SK-N-SH treated with all-trans-retinoic acid at 6 μM for 48 hours (cell line): ENCODE measurements at regions not wholly inside any gene's neighbourhood (a gene's known extent, or its start where the extent isn't known, plus 50 kb on each side); places are given as distances from the start of the nearest gene placed in this dataset.

Experiments used
- ATAC-seq: fragments of 200-7000 bp; cut with Tn5 transposase; 3 replicates; pipeline ENCODE4 v1.9.1; 2020; ENCODE audit warnings: mild to moderate bottlenecking, moderate library complexity
- ARNTL ChIP-seq: fragments of 450-650 bp; formaldehyde crosslinking; IDR thresholded peaks from 2 replicates; pipeline ENCODE4 v1.5.0; 2020; ENCODE audit warnings: low read depth, mild to moderate bottlenecking, moderate library complexity, borderline replicate concordance
- BACH2 ChIP-seq: fragments of 250-450 bp; sonication (Bioruptor Pico); IDR thresholded peaks from 2 replicates; pipeline ENCODE4 v1.9.0; 2021; ENCODE audit warnings: mild to moderate bottlenecking, borderline replicate concordance
- CREB5 ChIP-seq: fragments of 250-450 bp; sonication (Bioruptor Pico); IDR thresholded peaks from 2 replicates; pipeline ENCODE4 v1.5.1; 2020; ENCODE audit warnings: low read depth, mild to moderate bottlenecking, moderate library complexity
- CSDC2 ChIP-seq: fragments of 250-450 bp; sonication (Bioruptor Pico); IDR thresholded peaks from 2 replicates; pipeline ENCODE4 v1.5.0; 2020; ENCODE audit warnings: mild to moderate bottlenecking, moderate library complexity
- ESRRG ChIP-seq: fragments of 250-450 bp; sonication (Bioruptor Pico); IDR thresholded peaks from 2 replicates; pipeline ENCODE4 v1.6.1; 2021; ENCODE audit warnings: mild to moderate bottlenecking
- ISL1 ChIP-seq: fragments of 250-450 bp; sonication (Bioruptor Pico); IDR thresholded peaks from 2 replicates; pipeline ENCODE4 v2.1.2; 2022; ENCODE audit warnings: mild to moderate bottlenecking, moderate library complexity
- OSR1 ChIP-seq: fragments of 250-450 bp; sonication (Bioruptor Pico); IDR thresholded peaks from 2 replicates; pipeline ENCODE4 v1.8.0; 2022; ENCODE audit warnings: moderate library complexity, mild to moderate bottlenecking, inconsistent platforms
- PATZ1 ChIP-seq: fragments of 250-450 bp; sonication (Bioruptor Pico); IDR thresholded peaks from 2 replicates; pipeline ENCODE4 v1.8.0; 2020; ENCODE audit warnings: mild to moderate bottlenecking, moderate library complexity, borderline replicate concordance
- PPARA ChIP-seq: fragments of 250-450 bp; sonication (Bioruptor Pico); IDR thresholded peaks from 2 replicates; pipeline ENCODE4 v1.5.0; 2020; ENCODE audit warnings: mild to moderate bottlenecking, borderline replicate concordance
- RARB ChIP-seq: fragments of 250-450 bp; sonication (Bioruptor Pico); IDR thresholded peaks from 2 replicates; pipeline ENCODE4 v1.8.0; 2021; ENCODE audit warnings: mild to moderate bottlenecking, moderate library complexity
- SNAI2 ChIP-seq: fragments of 250-450 bp; sonication (Bioruptor Pico); IDR thresholded peaks from 2 replicates; pipeline ENCODE4 v1.5.0; 2020; ENCODE audit warnings: mild to moderate bottlenecking, moderate library complexity
- TCF4 ChIP-seq: fragments of 250-450 bp; sonication (Bioruptor Pico); IDR thresholded peaks from 2 replicates; pipeline ENCODE4 v1.8.0; 2021; ENCODE audit warnings: mild to moderate bottlenecking, moderate library complexity, borderline replicate concordance
- TOX ChIP-seq: fragments of 250-450 bp; sonication (Bioruptor Pico); IDR thresholded peaks from 2 replicates; pipeline ENCODE4 v1.8.0; 2021; ENCODE audit warnings: mild to moderate bottlenecking, moderate library complexity, borderline replicate concordance
- ZC3H10 ChIP-seq: fragments of 250-450 bp; sonication (Bioruptor Pico); IDR thresholded peaks from 2 replicates; pipeline ENCODE4 v1.5.1; 2021; ENCODE audit warnings: mild to moderate bottlenecking, moderate library complexity
- ZFP3 ChIP-seq: fragments of 250-450 bp; sonication (Bioruptor Pico); IDR thresholded peaks from 2 replicates; pipeline ENCODE4 v1.5.0; 2020; ENCODE audit warnings: mild to moderate bottlenecking, moderate library complexity
- ZFP30 ChIP-seq: fragments of 450-650 bp; formaldehyde crosslinking; IDR thresholded peaks from 2 replicates; pipeline ENCODE4 v1.5.0; 2022; ENCODE audit warnings: mild to moderate bottlenecking, moderate library complexity
- ZNF565 ChIP-seq: fragments of 450-650 bp; formaldehyde crosslinking; conservative IDR thresholded peaks from 2 replicates; pipeline ENCODE4 v1.5.0; 2020; ENCODE audit warnings: low read depth, mild to moderate bottlenecking, moderate library complexity
- ZNF70 ChIP-seq: fragments of 450-650 bp; formaldehyde crosslinking; IDR thresholded peaks from 2 replicates; pipeline ENCODE4 v1.5.0; 2020; ENCODE audit warnings: mild to moderate bottlenecking, moderate library complexity
- ZNF8 ChIP-seq: fragments of 450-650 bp; formaldehyde crosslinking; IDR thresholded peaks from 2 replicates; pipeline ENCODE4 v1.5.0; 2020; ENCODE audit warnings: mild to moderate bottlenecking, moderate library complexity
- TF ChIP-seq, protein P1 (sequence below): fragments of 250-450 bp; sonication (Bioruptor Pico); IDR thresholded peaks from 2 replicates; pipeline ENCODE4 v1.5.0; 2020; ENCODE audit warnings: mild to moderate bottlenecking, moderate library complexity
- TF ChIP-seq, protein P2 (sequence below): fragments of 250-450 bp; sonication (Bioruptor Pico); IDR thresholded peaks from 2 replicates; pipeline ENCODE4 v1.5.1; 2021; ENCODE audit warnings: mild to moderate bottlenecking, moderate library complexity
- TF ChIP-seq, protein P3 (sequence below): fragments of 250-450 bp; sonication (Bioruptor Pico); IDR thresholded peaks from 2 replicates; pipeline ENCODE4 v1.8.0; 2021; ENCODE audit warnings: low read depth, mild to moderate bottlenecking, moderate library complexity, borderline replicate concordance

GRCh38 chr10:2701802-2702201 lies 365.5 kb upstream of the PFKP start:
- TF ChIP-seq ISL1 (CRISPR knock-in tag) (no peak), RARB (CRISPR knock-in tag) (no peak), ZNF8 (no peak), TOX (CRISPR knock-in tag) (no peak), TCF4 (CRISPR knock-in tag) (no peak), OSR1 (no peak), ZNF565 (CRISPR knock-in tag) (no peak), ZNF70 (CRISPR knock-in tag) (no peak), ZC3H10 (CRISPR knock-in tag) (no peak), SNAI2 (no peak), ARNTL (CRISPR knock-in tag) (no peak), ESRRG (no peak), PPARA (CRISPR knock-in tag) (no peak), ZFP3 (CRISPR knock-in tag) (no peak), CSDC2 (no peak), ZFP30 (CRISPR knock-in tag) (no peak), PATZ1 (CRISPR knock-in tag) (no peak), CREB5 (CRISPR knock-in tag) (no peak)
- TF ChIP-seq, protein P1, sequence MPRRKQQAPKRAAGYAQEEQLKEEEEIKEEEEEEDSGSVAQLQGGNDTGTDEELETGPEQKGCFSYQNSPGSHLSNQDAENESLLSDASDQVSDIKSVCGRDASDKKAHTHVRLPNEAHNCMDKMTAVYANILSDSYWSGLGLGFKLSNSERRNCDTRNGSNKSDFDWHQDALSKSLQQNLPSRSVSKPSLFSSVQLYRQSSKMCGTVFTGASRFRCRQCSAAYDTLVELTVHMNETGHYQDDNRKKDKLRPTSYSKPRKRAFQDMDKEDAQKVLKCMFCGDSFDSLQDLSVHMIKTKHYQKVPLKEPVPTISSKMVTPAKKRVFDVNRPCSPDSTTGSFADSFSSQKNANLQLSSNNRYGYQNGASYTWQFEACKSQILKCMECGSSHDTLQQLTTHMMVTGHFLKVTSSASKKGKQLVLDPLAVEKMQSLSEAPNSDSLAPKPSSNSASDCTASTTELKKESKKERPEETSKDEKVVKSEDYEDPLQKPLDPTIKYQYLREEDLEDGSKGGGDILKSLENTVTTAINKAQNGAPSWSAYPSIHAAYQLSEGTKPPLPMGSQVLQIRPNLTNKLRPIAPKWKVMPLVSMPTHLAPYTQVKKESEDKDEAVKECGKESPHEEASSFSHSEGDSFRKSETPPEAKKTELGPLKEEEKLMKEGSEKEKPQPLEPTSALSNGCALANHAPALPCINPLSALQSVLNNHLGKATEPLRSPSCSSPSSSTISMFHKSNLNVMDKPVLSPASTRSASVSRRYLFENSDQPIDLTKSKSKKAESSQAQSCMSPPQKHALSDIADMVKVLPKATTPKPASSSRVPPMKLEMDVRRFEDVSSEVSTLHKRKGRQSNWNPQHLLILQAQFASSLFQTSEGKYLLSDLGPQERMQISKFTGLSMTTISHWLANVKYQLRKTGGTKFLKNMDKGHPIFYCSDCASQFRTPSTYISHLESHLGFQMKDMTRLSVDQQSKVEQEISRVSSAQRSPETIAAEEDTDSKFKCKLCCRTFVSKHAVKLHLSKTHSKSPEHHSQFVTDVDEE = no peak
- TF ChIP-seq, protein P2, sequence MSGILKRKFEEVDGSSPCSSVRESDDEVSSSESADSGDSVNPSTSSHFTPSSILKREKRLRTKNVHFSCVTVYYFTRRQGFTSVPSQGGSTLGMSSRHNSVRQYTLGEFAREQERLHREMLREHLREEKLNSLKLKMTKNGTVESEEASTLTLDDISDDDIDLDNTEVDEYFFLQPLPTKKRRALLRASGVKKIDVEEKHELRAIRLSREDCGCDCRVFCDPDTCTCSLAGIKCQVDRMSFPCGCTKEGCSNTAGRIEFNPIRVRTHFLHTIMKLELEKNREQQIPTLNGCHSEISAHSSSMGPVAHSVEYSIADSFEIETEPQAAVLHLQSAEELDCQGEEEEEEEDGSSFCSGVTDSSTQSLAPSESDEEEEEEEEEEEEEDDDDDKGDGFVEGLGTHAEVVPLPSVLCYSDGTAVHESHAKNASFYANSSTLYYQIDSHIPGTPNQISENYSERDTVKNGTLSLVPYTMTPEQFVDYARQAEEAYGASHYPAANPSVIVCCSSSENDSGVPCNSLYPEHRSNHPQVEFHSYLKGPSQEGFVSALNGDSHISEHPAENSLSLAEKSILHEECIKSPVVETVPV (CRISPR knock-in tag) = no peak
- no peak for ATAC-seq

GRCh38 chr10:2700626-2701305 lies 366.6 kb upstream of the PFKP start:
- ATAC-seq = no peak

More at GRCh38 chr10:2700626-2701305, 366.6 kb upstream of the PFKP start:
- TF ChIP-seq CSDC2 (no peak), BACH2 (no peak), TCF4 (CRISPR knock-in tag) (no peak), CREB5 (CRISPR knock-in tag) (no peak), ZNF8 (no peak), ZFP30 (CRISPR knock-in tag) (no peak), PATZ1 (CRISPR knock-in tag) (no peak), OSR1 (no peak), ISL1 (CRISPR knock-in tag) (no peak), ZC3H10 (CRISPR knock-in tag) (no peak), ZNF565 (CRISPR knock-in tag) (no peak)
- TF ChIP-seq, protein P3, sequence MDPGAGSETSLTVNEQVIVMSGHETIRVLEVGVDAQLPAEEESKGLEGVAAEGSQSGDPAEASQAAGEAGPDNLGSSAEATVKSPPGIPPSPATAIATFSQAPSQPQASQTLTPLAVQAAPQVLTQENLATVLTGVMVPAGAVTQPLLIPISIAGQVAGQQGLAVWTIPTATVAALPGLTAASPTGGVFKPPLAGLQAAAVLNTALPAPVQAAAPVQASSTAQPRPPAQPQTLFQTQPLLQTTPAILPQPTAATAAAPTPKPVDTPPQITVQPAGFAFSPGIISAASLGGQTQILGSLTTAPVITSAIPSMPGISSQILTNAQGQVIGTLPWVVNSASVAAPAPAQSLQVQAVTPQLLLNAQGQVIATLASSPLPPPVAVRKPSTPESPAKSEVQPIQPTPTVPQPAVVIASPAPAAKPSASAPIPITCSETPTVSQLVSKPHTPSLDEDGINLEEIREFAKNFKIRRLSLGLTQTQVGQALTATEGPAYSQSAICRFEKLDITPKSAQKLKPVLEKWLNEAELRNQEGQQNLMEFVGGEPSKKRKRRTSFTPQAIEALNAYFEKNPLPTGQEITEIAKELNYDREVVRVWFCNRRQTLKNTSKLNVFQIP (CRISPR knock-in tag) = no peak
